ENCODE measurements at regions not wholly inside any gene's neighbourhood (a gene's known extent, or its start where the extent isn't known, plus 50 kb on each side); places are given as distances from the start of the nearest gene placed in this dataset.

- H3K4me3 Mint-ChIP-seq: no peak overlapping the region
- no peak for ATAC-seq (replicated peaks)
- H3K9me3 Mint-ChIP-seq: peaks cover 1 to 7% of the 10 kb centered on the region in 2 donors
- H3K4me1 Mint-ChIP-seq: no peaks in the 10 kb centered on the region
- no peaks in the 10 kb centered on the region for H3K27me3 Mint-ChIP-seq
- DNase-seq: no peak
- H3K36me3 Mint-ChIP-seq: no peaks in the 10 kb centered on the region
- no peak overlapping the region for H3K27ac Mint-ChIP-seq
Observed at GRCh38 chr6:145315982-145316600, 419.2 kb downstream of the EPM2A start.

GRCh38 chr6:145318952-145319351, 416.4 kb downstream of the EPM2A start:
- DNase-seq: no peak
- Mint-ChIP-seq H3K36me3 (no peaks in the 10 kb centered on the region), H3K9me3 (peaks cover 1 to 7% of the 10 kb centered on the region in 2 donors), H3K4me1 (no peaks in the 10 kb centered on the region), H3K27me3 (no peaks in the 10 kb centered on the region), H3K27ac (no peak overlapping the region), H3K4me3 (no peak overlapping the region)
- ATAC-seq (replicated peaks): no peak

- Mint-ChIP-seq H3K27me3 (no peaks in the 10 kb centered on the region), H3K4me3 (no peak overlapping the region), H3K27ac (no peak overlapping the region), H3K36me3 (no peaks in the 10 kb centered on the region), H3K9me3 (peaks cover 1 to 7% of the 10 kb centered on the region in 2 donors), H3K4me1 (no peaks in the 10 kb centered on the region)
- DNase-seq (no peak), ATAC-seq (replicated peaks) (no peak)
Observed at GRCh38 chr6:145319605-145320004, 415.7 kb downstream of the EPM2A start.

- Mint-ChIP-seq H3K36me3 (no peaks in the 10 kb centered on the region), H3K9me3 (no peaks in the 10 kb centered on the region), H3K27me3 (no peaks in the 10 kb centered on the region), H3K4me3 (no peak overlapping the region), H3K27ac (no peak overlapping the region), H3K4me1 (no peaks in the 10 kb centered on the region)
- ATAC-seq (replicated peaks) (no peak), DNase-seq (no peak)
Observed at GRCh38 chr6:145323646-145324045, 411.7 kb downstream of the EPM2A start.

- Mint-ChIP-seq H3K4me1 (no peaks in the 10 kb centered on the region), H3K36me3 (no peaks in the 10 kb centered on the region), H3K27me3 (no peaks in the 10 kb centered on the region), H3K27ac (no peak overlapping the region), H3K9me3 (no peaks in the 10 kb centered on the region), H3K4me3 (no peak overlapping the region)
- no peak for ATAC-seq (replicated peaks)
- DNase-seq: no peak
Observed at GRCh38 chr6:145327586-145327985, 407.7 kb downstream of the EPM2A start.

GRCh38 chr6:145329257-145329656, 406.1 kb downstream of the EPM2A start:
- Mint-ChIP-seq H3K27me3 (no peaks in the 10 kb centered on the region), H3K9me3 (no peaks in the 10 kb centered on the region), H3K4me1 (no peaks in the 10 kb centered on the region), H3K36me3 (no peaks in the 10 kb centered on the region), H3K27ac (no peak overlapping the region), H3K4me3 (no peak overlapping the region)
- ATAC-seq (replicated peaks): no peak
- no peak for DNase-seq

- no peaks in the 10 kb centered on the region for H3K9me3 Mint-ChIP-seq
Observed at GRCh38 chr6:145331066-145331465, 404.3 kb downstream of the EPM2A start.

GRCh38 chr6:145332011-145332410, 403.3 kb downstream of the EPM2A start:
- H3K27ac Mint-ChIP-seq: no peak overlapping the region
- no peaks in the 10 kb centered on the region for H3K9me3 Mint-ChIP-seq
- ATAC-seq (replicated peaks) (no peak), DNase-seq (no peak)
- no peaks in the 10 kb centered on the region for H3K27me3 Mint-ChIP-seq
- H3K4me3 Mint-ChIP-seq: no peak overlapping the region
- no peaks in the 10 kb centered on the region for H3K4me1 Mint-ChIP-seq
- no peaks in the 10 kb centered on the region for H3K36me3 Mint-ChIP-seq

More at GRCh38 chr6:145331066-145331465, 404.3 kb downstream of the EPM2A start:
- Mint-ChIP-seq H3K4me1 (no peaks in the 10 kb centered on the region), H3K27me3 (no peaks in the 10 kb centered on the region), H3K36me3 (no peaks in the 10 kb centered on the region), H3K4me3 (no peak overlapping the region), H3K27ac (no peak overlapping the region)
- DNase-seq (no peak), ATAC-seq (replicated peaks) (no peak)

- DNase-seq: no peak
- H3K27ac Mint-ChIP-seq: no peak overlapping the region
- no peak for ATAC-seq (replicated peaks)
- H3K4me1 Mint-ChIP-seq: no peaks in the 10 kb centered on the region
- no peaks in the 10 kb centered on the region for H3K27me3 Mint-ChIP-seq
- H3K4me3 Mint-ChIP-seq: no peak overlapping the region
- H3K9me3 Mint-ChIP-seq: no peaks in the 10 kb centered on the region
- no peaks in the 10 kb centered on the region for H3K36me3 Mint-ChIP-seq
Observed at GRCh38 chr6:145336119-145336518, 399.2 kb downstream of the EPM2A start.

- H3K27me3 Mint-ChIP-seq: no peaks in the 10 kb centered on the region
- no peaks in the 10 kb centered on the region for H3K9me3 Mint-ChIP-seq
- DNase-seq (no peak), ATAC-seq (replicated peaks) (no peak)
- no peak overlapping the region for H3K4me3 Mint-ChIP-seq
- H3K4me1 Mint-ChIP-seq: no peaks in the 10 kb centered on the region
- no peaks in the 10 kb centered on the region for H3K36me3 Mint-ChIP-seq
- H3K27ac Mint-ChIP-seq: no peak overlapping the region
Observed at GRCh38 chr6:145339089-145339488, 396.2 kb downstream of the EPM2A start.

- no peak overlapping the region for H3K4me3 Mint-ChIP-seq
- DNase-seq: no peak
- ATAC-seq (replicated peaks): no peak
- no peaks in the 10 kb centered on the region for H3K9me3 Mint-ChIP-seq
- no peaks in the 10 kb centered on the region for H3K4me1 Mint-ChIP-seq
- no peak overlapping the region for H3K27ac Mint-ChIP-seq
- H3K27me3 Mint-ChIP-seq: no peaks in the 10 kb centered on the region
- no peaks in the 10 kb centered on the region for H3K36me3 Mint-ChIP-seq
Observed at GRCh38 chr6:145340256-145340655, 395.1 kb downstream of the EPM2A start.

GRCh38 chr6:145345094-145345493, 390.2 kb downstream of the EPM2A start:
- no peak overlapping the region for H3K4me3 Mint-ChIP-seq
- no peak for DNase-seq
- no peak overlapping the region for H3K27ac Mint-ChIP-seq
- H3K4me1 Mint-ChIP-seq: peaks cover 0 to 6% of the 10 kb centered on the region in 2 donors
- H3K36me3 Mint-ChIP-seq: no peaks in the 10 kb centered on the region
- ATAC-seq (replicated peaks): no peak
- no peaks in the 10 kb centered on the region for H3K27me3 Mint-ChIP-seq
- no peaks in the 10 kb centered on the region for H3K9me3 Mint-ChIP-seq

GRCh38 chr6:145347216-145347615, 388.1 kb downstream of the EPM2A start:
- no peaks in the 10 kb centered on the region for H3K27me3 Mint-ChIP-seq
- H3K9me3 Mint-ChIP-seq: no peaks in the 10 kb centered on the region
- no peak overlapping the region for H3K27ac Mint-ChIP-seq
- H3K36me3 Mint-ChIP-seq: no peaks in the 10 kb centered on the region
- ATAC-seq (replicated peaks) (no peak), DNase-seq (no peak)
- H3K4me1 Mint-ChIP-seq: peaks cover 2 to 14% of the 10 kb centered on the region in 2 donors
- H3K4me3 Mint-ChIP-seq: no peak overlapping the region

- Mint-ChIP-seq H3K4me1 (peaks cover 2 to 14% of the 10 kb centered on the region in 2 donors), H3K4me3 (no peak overlapping the region), H3K27ac (no peak overlapping the region)
Observed at GRCh38 chr6:145349950-145350510, 385.3 kb downstream of the EPM2A start.

GRCh38 chr6:145350928-145351327, 384.4 kb downstream of the EPM2A start:
- no peaks in the 10 kb centered on the region for H3K9me3 Mint-ChIP-seq
- H3K4me3 Mint-ChIP-seq: no peak overlapping the region
- H3K27me3 Mint-ChIP-seq: no peaks in the 10 kb centered on the region
- ATAC-seq (replicated peaks) (no peak), DNase-seq (no peak)
- peaks cover 2 to 14% of the 10 kb centered on the region in 2 donors for H3K4me1 Mint-ChIP-seq
- H3K36me3 Mint-ChIP-seq: no peaks in the 10 kb centered on the region
- no peak overlapping the region for H3K27ac Mint-ChIP-seq

More at GRCh38 chr6:145349950-145350510, 385.3 kb downstream of the EPM2A start:
- ATAC-seq (replicated peaks) (peak; percentile 56 to 57), DNase-seq (no peak)
- H3K9me3 Mint-ChIP-seq: no peaks in the 10 kb centered on the region
- H3K27me3 Mint-ChIP-seq: no peaks in the 10 kb centered on the region
- H3K36me3 Mint-ChIP-seq: no peaks in the 10 kb centered on the region
